ENCODE measurements at regions not wholly inside any gene's neighbourhood (a gene's known extent, or its start where the extent isn't known, plus 50 kb on each side); places are given as distances from the start of the nearest gene placed in this dataset.

DNA sequence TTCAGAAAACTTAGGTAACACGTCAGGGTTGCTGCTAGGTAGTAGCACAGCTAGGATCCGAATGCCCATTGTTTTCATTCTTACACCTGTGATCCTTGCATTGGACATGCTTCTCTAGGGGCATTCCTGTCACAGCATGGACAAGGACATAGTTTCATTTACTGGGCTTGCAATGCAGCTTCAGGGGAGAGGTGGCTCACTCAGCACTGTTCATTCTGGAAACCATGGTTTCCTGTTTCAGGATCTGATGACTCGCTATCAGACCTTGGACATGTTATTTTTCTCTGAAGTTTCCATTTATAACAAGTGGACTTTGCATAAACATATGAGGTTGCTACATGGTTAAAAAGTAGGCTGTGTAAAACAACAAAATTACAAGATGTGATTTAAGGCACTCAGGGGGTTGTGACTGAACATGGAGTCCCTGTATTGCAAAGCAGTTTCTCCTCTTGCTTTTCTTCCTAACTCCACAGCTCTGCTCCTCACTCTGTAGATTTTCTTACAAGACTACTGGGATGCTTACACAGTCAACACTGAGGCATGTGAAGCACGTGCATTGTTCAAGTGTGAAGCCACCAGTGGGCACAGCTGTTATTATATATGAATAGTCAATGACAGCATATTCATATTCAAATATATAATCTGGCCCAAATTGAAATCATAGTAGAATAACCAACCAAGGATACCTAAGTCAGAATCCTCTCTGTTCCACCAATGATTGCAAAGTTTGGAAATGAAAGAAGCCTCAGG is 66.1 kb upstream of the STK32A start:
- no peaks in the 10 kb centered on the region for H3K36me3 ChIP-seq (ENCODE audit: control insufficient read depth in 4 of 4, insufficient read depth in 3 of 4, low read depth in 1 of 4, low read length in 3 of 4)
- no peaks in the 10 kb centered on the region for H3K27me3 ChIP-seq (ENCODE audit: control insufficient read depth in 4 of 4, insufficient read depth in 4 of 4, low read length in 3 of 4)
- no peak overlapping the region for H3K4me3 ChIP-seq (ENCODE audit: low read depth in 1 of 3, low read length in 3 of 3)
- peak overlapping the region; percentile 70 to 78 for H3K27ac ChIP-seq (ENCODE audit: low read depth in 1 of 2, low read length in 2 of 2)
- no peaks in the 10 kb centered on the region for H3K9me3 ChIP-seq (ENCODE audit: control insufficient read depth in 4 of 4, low read length in 3 of 4)
- no peak overlapping the region for H3K9ac ChIP-seq (ENCODE audit: low read depth in 1 of 2, low read length in 2 of 2)
- no peak for DNase-seq (ENCODE audit: low spot score)
- peaks cover 4 to 17% (median 15%) of the 10 kb centered on the region in 4 donors for H3K4me1 ChIP-seq (ENCODE audit: control insufficient read depth in 4 of 4, insufficient read depth in 4 of 4, low read length in 3 of 4)
- 84% methylated on average over 4 of the region's 4 CpGs for WGBS
- TF ChIP-seq SP1 (IDR thresholded peaks at IDR 0.05), result no peak
- TF ChIP-seq, protein P1, sequence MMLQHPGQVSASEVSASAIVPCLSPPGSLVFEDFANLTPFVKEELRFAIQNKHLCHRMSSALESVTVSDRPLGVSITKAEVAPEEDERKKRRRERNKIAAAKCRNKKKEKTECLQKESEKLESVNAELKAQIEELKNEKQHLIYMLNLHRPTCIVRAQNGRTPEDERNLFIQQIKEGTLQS (IDR thresholded peaks at IDR 0.05), result no peak
- TF ChIP-seq, protein P2, sequence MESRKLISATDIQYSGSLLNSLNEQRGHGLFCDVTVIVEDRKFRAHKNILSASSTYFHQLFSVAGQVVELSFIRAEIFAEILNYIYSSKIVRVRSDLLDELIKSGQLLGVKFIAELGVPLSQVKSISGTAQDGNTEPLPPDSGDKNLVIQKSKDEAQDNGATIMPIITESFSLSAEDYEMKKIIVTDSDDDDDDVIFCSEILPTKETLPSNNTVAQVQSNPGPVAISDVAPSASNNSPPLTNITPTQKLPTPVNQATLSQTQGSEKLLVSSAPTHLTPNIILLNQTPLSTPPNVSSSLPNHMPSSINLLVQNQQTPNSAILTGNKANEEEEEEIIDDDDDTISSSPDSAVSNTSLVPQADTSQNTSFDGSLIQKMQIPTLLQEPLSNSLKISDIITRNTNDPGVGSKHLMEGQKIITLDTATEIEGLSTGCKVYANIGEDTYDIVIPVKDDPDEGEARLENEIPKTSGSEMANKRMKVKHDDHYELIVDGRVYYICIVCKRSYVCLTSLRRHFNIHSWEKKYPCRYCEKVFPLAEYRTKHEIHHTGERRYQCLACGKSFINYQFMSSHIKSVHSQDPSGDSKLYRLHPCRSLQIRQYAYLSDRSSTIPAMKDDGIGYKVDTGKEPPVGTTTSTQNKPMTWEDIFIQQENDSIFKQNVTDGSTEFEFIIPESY (IDR thresholded peaks at IDR 0.05), result no peak
- no peak for TF ChIP-seq FOXA2 (IDR thresholded peaks at IDR 0.05)
- TF ChIP-seq RXRA (IDR thresholded peaks at IDR 0.05), result no peak
- no peak for TF ChIP-seq NR2F2 (IDR thresholded peaks at IDR 0.05)
- no peak for TF ChIP-seq FOXA1 (IDR thresholded peaks at IDR 0.05)
- TF ChIP-seq YY1 (IDR thresholded peaks at IDR 0.05), result no peak
- no peak for TF ChIP-seq HNF4A (conservative IDR thresholded peaks at IDR 0.05)
- no peak for TF ChIP-seq JUND (IDR thresholded peaks at IDR 0.05)
- TF ChIP-seq, protein P3, sequence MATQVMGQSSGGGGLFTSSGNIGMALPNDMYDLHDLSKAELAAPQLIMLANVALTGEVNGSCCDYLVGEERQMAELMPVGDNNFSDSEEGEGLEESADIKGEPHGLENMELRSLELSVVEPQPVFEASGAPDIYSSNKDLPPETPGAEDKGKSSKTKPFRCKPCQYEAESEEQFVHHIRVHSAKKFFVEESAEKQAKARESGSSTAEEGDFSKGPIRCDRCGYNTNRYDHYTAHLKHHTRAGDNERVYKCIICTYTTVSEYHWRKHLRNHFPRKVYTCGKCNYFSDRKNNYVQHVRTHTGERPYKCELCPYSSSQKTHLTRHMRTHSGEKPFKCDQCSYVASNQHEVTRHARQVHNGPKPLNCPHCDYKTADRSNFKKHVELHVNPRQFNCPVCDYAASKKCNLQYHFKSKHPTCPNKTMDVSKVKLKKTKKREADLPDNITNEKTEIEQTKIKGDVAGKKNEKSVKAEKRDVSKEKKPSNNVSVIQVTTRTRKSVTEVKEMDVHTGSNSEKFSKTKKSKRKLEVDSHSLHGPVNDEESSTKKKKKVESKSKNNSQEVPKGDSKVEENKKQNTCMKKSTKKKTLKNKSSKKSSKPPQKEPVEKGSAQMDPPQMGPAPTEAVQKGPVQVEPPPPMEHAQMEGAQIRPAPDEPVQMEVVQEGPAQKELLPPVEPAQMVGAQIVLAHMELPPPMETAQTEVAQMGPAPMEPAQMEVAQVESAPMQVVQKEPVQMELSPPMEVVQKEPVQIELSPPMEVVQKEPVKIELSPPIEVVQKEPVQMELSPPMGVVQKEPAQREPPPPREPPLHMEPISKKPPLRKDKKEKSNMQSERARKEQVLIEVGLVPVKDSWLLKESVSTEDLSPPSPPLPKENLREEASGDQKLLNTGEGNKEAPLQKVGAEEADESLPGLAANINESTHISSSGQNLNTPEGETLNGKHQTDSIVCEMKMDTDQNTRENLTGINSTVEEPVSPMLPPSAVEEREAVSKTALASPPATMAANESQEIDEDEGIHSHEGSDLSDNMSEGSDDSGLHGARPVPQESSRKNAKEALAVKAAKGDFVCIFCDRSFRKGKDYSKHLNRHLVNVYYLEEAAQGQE (IDR thresholded peaks at IDR 0.05), result no peak

DNA sequence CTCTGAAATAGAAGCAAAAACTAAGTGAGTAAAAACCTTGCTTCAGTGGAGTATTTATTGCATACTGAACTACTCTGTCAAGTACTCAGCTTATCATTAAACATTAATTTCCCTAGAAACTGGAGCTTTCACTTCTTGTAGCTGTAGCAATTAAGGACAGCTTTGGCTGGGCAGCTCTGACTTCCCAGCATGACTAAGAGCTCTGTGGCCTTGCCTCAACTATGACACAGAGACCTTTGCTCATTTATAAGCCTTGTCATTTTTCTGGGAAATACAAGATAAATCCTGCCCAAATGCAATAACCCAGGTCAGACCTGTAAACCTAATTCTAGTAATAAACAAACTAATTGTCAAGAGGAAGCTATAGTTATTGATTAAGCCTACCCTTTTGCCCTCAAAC is 65.4 kb upstream of the STK32A start:
- no peaks in the 10 kb centered on the region for H3K27me3 ChIP-seq (ENCODE audit: control insufficient read depth in 4 of 4, insufficient read depth in 4 of 4, low read length in 3 of 4)
- no peak for DNase-seq (ENCODE audit: low spot score)
- TF ChIP-seq EGR1 (IDR thresholded peaks at IDR 0.05; ENCODE audit: low read depth in 2 of 2) (no peak), JUND (IDR thresholded peaks at IDR 0.05) (peak; percentile 65 to 83), FOXA2 (IDR thresholded peaks at IDR 0.05) (peak; percentile 21), RXRA (IDR thresholded peaks at IDR 0.05) (peak; percentile 89 to 94), TAF1 (conservative IDR thresholded peaks at IDR 0.05) (no peak), GABPA (IDR thresholded peaks at IDR 0.05 in 1 of 2, conservative IDR thresholded peaks at IDR 0.05 in 1 of 2) (peak in 1 of 2 donors; percentile 18), HNF4A (conservative IDR thresholded peaks at IDR 0.05) (peak; percentile 76 to 83), SP1 (IDR thresholded peaks at IDR 0.05) (peak; percentile 69), YY1 (IDR thresholded peaks at IDR 0.05) (peak; percentile 23), NR2F2 (IDR thresholded peaks at IDR 0.05) (peak; percentile 87), HNF4G (IDR thresholded peaks at IDR 0.05) (no peak), RAD21 (IDR thresholded peaks at IDR 0.05) (peak; percentile 8 to 21)
- TF ChIP-seq, protein P1 (IDR thresholded peaks at IDR 0.05), result no peak
- TF ChIP-seq, protein P4, sequence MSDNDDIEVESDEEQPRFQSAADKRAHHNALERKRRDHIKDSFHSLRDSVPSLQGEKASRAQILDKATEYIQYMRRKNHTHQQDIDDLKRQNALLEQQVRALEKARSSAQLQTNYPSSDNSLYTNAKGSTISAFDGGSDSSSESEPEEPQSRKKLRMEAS (IDR thresholded peaks at IDR 0.05), result peak; percentile 21
- TF ChIP-seq, protein P3 (IDR thresholded peaks at IDR 0.05), result peak; percentile 25
- TF ChIP-seq, protein P5, sequence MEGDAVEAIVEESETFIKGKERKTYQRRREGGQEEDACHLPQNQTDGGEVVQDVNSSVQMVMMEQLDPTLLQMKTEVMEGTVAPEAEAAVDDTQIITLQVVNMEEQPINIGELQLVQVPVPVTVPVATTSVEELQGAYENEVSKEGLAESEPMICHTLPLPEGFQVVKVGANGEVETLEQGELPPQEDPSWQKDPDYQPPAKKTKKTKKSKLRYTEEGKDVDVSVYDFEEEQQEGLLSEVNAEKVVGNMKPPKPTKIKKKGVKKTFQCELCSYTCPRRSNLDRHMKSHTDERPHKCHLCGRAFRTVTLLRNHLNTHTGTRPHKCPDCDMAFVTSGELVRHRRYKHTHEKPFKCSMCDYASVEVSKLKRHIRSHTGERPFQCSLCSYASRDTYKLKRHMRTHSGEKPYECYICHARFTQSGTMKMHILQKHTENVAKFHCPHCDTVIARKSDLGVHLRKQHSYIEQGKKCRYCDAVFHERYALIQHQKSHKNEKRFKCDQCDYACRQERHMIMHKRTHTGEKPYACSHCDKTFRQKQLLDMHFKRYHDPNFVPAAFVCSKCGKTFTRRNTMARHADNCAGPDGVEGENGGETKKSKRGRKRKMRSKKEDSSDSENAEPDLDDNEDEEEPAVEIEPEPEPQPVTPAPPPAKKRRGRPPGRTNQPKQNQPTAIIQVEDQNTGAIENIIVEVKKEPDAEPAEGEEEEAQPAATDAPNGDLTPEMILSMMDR (IDR thresholded peaks at IDR 0.05; ENCODE audit: low read depth, low read length, missing input control), result no peak

More for the DNA sequence above, 65.4 kb upstream of the STK32A start:
- Histone ChIP-seq H3K27ac (ENCODE audit: low read depth in 1 of 2, low read length in 2 of 2) (peak overlapping the region; percentile 70 to 78), H3K4me1 (ENCODE audit: control insufficient read depth in 4 of 4, insufficient read depth in 4 of 4, low read length in 3 of 4) (peaks cover 7 to 24% (median 18%) of the 10 kb centered on the region in 4 donors), H3K4me3 (ENCODE audit: low read depth in 1 of 3, low read length in 3 of 3) (no peak overlapping the region), H3K36me3 (ENCODE audit: control insufficient read depth in 4 of 4, insufficient read depth in 3 of 4, low read depth in 1 of 4, low read length in 3 of 4) (no peaks in the 10 kb centered on the region), H3K9ac (ENCODE audit: low read depth in 1 of 2, low read length in 2 of 2) (peak overlapping the region in 1 of 2 donors; percentile 55), H3K9me3 (ENCODE audit: control insufficient read depth in 4 of 4, low read length in 3 of 4) (no peaks in the 10 kb centered on the region)
